ENCODE measurements at regions not wholly inside any gene's neighbourhood (a gene's known extent, or its start where the extent isn't known, plus 50 kb on each side); places are given as distances from the start of the nearest gene placed in this dataset.

DNA sequence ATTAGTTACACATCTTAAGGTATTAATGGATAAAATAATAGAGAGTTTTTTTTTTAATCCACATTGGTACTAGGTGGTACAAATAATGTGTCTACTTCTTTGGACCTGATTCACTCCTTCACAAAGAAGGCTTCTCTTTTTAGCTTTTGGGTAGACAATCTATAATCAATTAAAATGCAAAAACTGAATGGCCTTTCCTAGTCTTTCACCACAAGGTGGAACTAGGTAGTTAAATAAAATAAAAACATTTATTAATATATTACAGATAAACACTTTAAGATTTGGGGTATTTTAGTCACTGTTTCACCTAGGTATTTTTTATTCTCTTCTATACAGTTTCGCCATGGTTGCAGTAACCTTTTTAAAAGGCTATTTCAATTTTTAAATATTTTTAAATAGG, 68.3 kb upstream of the DST start:
- Histone ChIP-seq H3K4me3 (ENCODE audit: low read length) (no peak overlapping the region), H3K27ac (ENCODE audit: low read depth, low read length) (no peak overlapping the region), H3K27me3 (ENCODE audit: insufficient read depth, low read length) (no peaks in the 10 kb centered on the region), H3K9ac (ENCODE audit: low read depth, low read length) (no peak overlapping the region), H3K36me3 (ENCODE audit: insufficient read depth, low read length) (no peaks in the 10 kb centered on the region), H3K9me3 (ENCODE audit: insufficient read depth, low read depth, low read length) (no peaks in the 10 kb centered on the region), H3K4me1 (ENCODE audit: insufficient read depth, low read length) (peaks cover 58% of the 10 kb centered on the region)
- no CpG with 5 or more reads among the region's 1 CpG for WGBS

DNA sequence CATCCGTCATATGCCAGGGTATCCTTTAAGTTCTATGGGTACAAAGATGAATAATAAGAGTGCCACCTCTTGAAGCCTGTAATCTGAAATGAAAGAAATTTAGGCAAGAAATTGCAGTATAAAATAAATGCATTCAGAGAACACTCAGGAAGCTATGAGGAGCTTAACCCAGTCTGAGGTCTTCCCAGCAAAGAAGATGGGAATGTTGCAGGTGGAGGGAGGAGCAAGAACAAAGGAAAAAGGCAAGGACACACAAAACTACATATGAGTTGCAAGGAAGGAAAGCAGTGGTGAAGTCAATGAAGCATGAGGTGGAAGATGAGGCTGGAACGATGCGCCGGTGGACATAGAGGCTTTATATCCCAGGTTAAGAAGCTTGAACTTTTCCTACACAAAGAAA, 67.0 kb upstream of the DST start:
- H3K9me3 ChIP-seq (ENCODE audit: insufficient read depth, low read depth, low read length), result no peaks in the 10 kb centered on the region
- H3K27me3 ChIP-seq (ENCODE audit: insufficient read depth, low read length), result no peaks in the 10 kb centered on the region
- no peak overlapping the region for H3K9ac ChIP-seq (ENCODE audit: low read depth, low read length)
- H3K27ac ChIP-seq (ENCODE audit: low read depth, low read length), result no peak overlapping the region
- H3K4me1 ChIP-seq (ENCODE audit: insufficient read depth, low read length), result peaks cover 45% of the 10 kb centered on the region
- no peaks in the 10 kb centered on the region for H3K36me3 ChIP-seq (ENCODE audit: insufficient read depth, low read length)
- WGBS, result 66% methylated on average over 4 of the region's 4 CpGs
- no peak overlapping the region for H3K4me3 ChIP-seq (ENCODE audit: low read length)

- WGBS, result 79% methylated on average over 4 of the region's 4 CpGs
- Histone ChIP-seq H3K9me3 (ENCODE audit: insufficient read depth, low read depth, low read length) (no peaks in the 10 kb centered on the region), H3K36me3 (ENCODE audit: insufficient read depth, low read length) (no peaks in the 10 kb centered on the region; the same call in 1 of the 2 replicates), H3K4me3 (ENCODE audit: low read length) (no peak overlapping the region), H3K9ac (ENCODE audit: low read depth, low read length) (no peak overlapping the region), H3K27me3 (ENCODE audit: insufficient read depth, low read length) (no peaks in the 10 kb centered on the region), H3K27ac (ENCODE audit: low read depth, low read length) (no peak overlapping the region), H3K4me1 (ENCODE audit: insufficient read depth, low read length) (peaks cover 38% of the 10 kb centered on the region)
These were observed 66.3 kb upstream of the DST start for GRCh38 chr6:56708810-56709597.

DNA sequence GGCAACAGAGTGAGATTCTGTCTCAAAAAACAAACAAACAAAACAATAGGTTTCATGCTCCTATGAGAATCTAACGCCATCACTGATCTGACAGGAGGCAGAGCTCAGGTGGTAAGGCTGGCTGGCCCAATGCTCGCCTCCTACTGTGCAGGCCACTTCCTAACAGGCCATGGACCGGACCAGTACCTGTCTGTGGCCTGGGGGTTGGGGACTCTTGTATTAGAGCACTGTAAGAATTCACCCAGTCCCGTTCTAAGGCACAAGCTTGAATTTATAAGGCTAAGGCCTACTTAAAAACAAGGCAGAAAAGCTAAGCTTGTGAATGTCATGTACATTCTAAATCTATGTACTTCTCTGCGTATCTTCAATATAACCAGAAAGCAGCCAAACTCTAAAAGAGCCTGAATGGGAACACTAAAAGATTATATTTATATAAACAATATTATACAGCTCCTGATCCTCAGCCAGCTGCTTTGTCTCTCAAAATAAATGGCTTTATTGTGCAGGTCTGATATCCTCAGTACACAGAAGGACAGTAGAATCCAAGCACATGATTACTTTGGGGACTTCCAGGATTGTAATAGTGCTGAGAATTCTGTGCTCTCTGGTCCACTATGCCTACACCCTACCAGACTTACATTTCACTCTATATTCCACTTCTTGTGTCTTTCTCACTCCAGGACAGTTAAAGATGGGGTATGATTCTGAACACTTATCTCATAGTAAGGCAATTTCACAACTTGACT, 64.5 kb upstream of the DST start:
- H3K4me3 ChIP-seq (ENCODE audit: low read length), result no peak overlapping the region
- no peaks in the 10 kb centered on the region for H3K9me3 ChIP-seq (ENCODE audit: insufficient read depth, low read depth, low read length)
- no peak overlapping the region for H3K27ac ChIP-seq (ENCODE audit: low read depth, low read length)
- peaks cover 3% of the 10 kb centered on the region; the same call in 1 of the 2 replicates for H3K36me3 ChIP-seq (ENCODE audit: insufficient read depth, low read length)
- WGBS, result 95% methylated on average over 4 of the region's 5 CpGs
- peaks cover 21% of the 10 kb centered on the region for H3K4me1 ChIP-seq (ENCODE audit: insufficient read depth, low read length)
- no peak overlapping the region for H3K9ac ChIP-seq (ENCODE audit: low read depth, low read length)
- H3K27me3 ChIP-seq (ENCODE audit: insufficient read depth, low read length), result no peaks in the 10 kb centered on the region

DNA sequence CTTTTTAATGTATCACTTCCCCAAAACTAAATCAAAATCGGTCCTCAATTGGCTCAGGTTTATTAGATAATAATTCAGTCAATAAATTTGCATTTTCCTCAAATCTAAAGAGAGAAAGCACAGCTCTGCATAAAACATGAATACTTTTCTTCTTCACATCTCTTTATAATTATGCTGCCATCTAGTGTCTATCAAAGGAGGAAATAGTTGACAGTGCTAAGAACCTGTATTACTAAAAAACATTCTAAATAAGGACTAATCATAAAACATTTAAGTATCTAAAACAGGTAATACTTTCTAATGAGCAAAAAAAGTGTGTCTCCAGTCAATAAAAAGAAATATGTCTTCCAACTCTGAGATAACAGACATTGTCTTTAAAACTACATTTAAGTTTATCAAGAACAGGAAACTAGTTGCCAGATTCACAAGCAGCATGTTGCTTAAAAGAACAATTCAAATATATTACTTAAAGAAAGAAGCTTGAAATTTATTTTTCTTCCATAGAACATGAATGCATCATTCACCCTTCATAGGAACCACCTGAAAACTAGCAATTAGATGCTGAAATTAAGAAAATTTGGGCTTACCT, 56.5 kb upstream of the DST start:
- no peaks in the 10 kb centered on the region for H3K27me3 ChIP-seq (ENCODE audit: insufficient read depth, low read length)
- no peaks in the 10 kb centered on the region for H3K9me3 ChIP-seq (ENCODE audit: insufficient read depth, low read depth, low read length)
- H3K9ac ChIP-seq (ENCODE audit: low read depth, low read length), result no peak overlapping the region
- H3K36me3 ChIP-seq (ENCODE audit: insufficient read depth, low read length), result peaks cover 14% of the 10 kb centered on the region
- no peak overlapping the region for H3K27ac ChIP-seq (ENCODE audit: low read depth, low read length)
- no peak overlapping the region for H3K4me3 ChIP-seq (ENCODE audit: low read length)
- no peaks in the 10 kb centered on the region for H3K4me1 ChIP-seq (ENCODE audit: insufficient read depth, low read length)
- WGBS, result 100% methylated on average over 1 of the region's 1 CpG

GRCh38 chr6:56695702-56696101, 53.0 kb upstream of the DST start:
- Histone ChIP-seq H3K36me3 (ENCODE audit: insufficient read depth, low read length) (peaks cover 18% of the 10 kb centered on the region), H3K27ac (ENCODE audit: low read depth, low read length) (no peak overlapping the region), H3K4me3 (ENCODE audit: low read length) (no peak overlapping the region), H3K9me3 (ENCODE audit: insufficient read depth, low read depth, low read length) (no peaks in the 10 kb centered on the region), H3K4me1 (ENCODE audit: insufficient read depth, low read length) (peaks cover 6% of the 10 kb centered on the region), H3K27me3 (ENCODE audit: insufficient read depth, low read length) (no peaks in the 10 kb centered on the region), H3K9ac (ENCODE audit: low read depth, low read length) (no peak overlapping the region)

DNA sequence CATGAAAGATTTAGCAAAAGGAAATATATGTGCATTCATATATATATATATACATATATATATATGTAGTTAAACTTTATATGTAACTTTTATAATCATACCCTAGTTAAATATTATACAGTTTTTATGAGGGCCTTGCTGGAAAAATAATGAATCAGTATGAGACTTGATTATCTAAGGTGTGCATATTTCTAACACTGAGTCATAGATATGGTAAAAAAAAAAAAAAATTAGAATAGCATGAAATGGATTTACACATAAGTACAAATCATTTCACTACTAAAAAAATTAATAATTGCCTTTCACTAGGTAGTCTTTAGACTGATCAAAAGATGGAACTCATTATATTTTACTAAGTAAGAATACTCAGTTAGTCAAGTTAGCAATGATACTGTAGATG, 51.3 kb upstream of the DST start:
- no peaks in the 10 kb centered on the region for H3K27me3 ChIP-seq (ENCODE audit: insufficient read depth, low read length)
- H3K9me3 ChIP-seq (ENCODE audit: insufficient read depth, low read depth, low read length), result no peaks in the 10 kb centered on the region
- H3K9ac ChIP-seq (ENCODE audit: low read depth, low read length), result no peak overlapping the region
- H3K4me3 ChIP-seq (ENCODE audit: low read length), result no peak overlapping the region
- H3K27ac ChIP-seq (ENCODE audit: low read depth, low read length), result no peak overlapping the region
- peaks cover 19% of the 10 kb centered on the region for H3K4me1 ChIP-seq (ENCODE audit: insufficient read depth, low read length)
- peaks cover 18% of the 10 kb centered on the region for H3K36me3 ChIP-seq (ENCODE audit: insufficient read depth, low read length)

GRCh38 chr6:56693246-56693607, 50.5 kb upstream of the DST start:
- Histone ChIP-seq H3K36me3 (ENCODE audit: insufficient read depth, low read length) (peaks cover 18% of the 10 kb centered on the region), H3K9me3 (ENCODE audit: insufficient read depth, low read depth, low read length) (no peaks in the 10 kb centered on the region), H3K27ac (ENCODE audit: low read depth, low read length) (no peak overlapping the region), H3K27me3 (ENCODE audit: insufficient read depth, low read length) (no peaks in the 10 kb centered on the region), H3K4me1 (ENCODE audit: insufficient read depth, low read length) (peaks cover 19% of the 10 kb centered on the region), H3K4me3 (ENCODE audit: low read length) (no peak overlapping the region), H3K9ac (ENCODE audit: low read depth, low read length) (no peak overlapping the region)
- 94% methylated on average over 5 of the region's 5 CpGs for WGBS

- H3K9ac ChIP-seq (ENCODE audit: low read depth, low read length), result no peak overlapping the region
- H3K36me3 ChIP-seq (ENCODE audit: insufficient read depth, low read length), result peaks cover 18% of the 10 kb centered on the region
- H3K27me3 ChIP-seq (ENCODE audit: insufficient read depth, low read length), result no peaks in the 10 kb centered on the region
- no peaks in the 10 kb centered on the region for H3K9me3 ChIP-seq (ENCODE audit: insufficient read depth, low read depth, low read length)
- peaks cover 19% of the 10 kb centered on the region for H3K4me1 ChIP-seq (ENCODE audit: insufficient read depth, low read length)
- H3K4me3 ChIP-seq (ENCODE audit: low read length), result no peak overlapping the region
- WGBS, result 95% methylated on average over 8 of the region's 8 CpGs
- no peak overlapping the region; the same call in 1 of the 2 replicates for H3K27ac ChIP-seq (ENCODE audit: low read depth, low read length)
These were observed 50.0 kb upstream of the DST start for GRCh38 chr6:56692523-56693245.
